Endothelial cell of umbilical vein (primary cell): ENCODE measurements at regions not wholly inside any gene's neighbourhood (a gene's known extent, or its start where the extent isn't known, plus 50 kb on each side); places are given as distances from the start of the nearest gene placed in this dataset.

ENCODE experiments used
- BruUV-seq: library from RNA; stranded (reverse); fragments of 400-500 nt; replicated peaks from 2 replicates; lab custom pipeline; 2021; lab: Mats Ljungman, UMichigan
- CTCF ChIA-PET: fragments of 300-600, 350-600 bp; sonication (Branson Sonifier 250); formaldehyde crosslinking; loops from one replicate; lab custom pipeline; 2021; ENCODE audit warnings: antibody characterized with exemption, inconsistent platforms; lab: Charles Lee
- POLR2A ChIA-PET: fragments of 300-600, 350-600 bp; sonication (Branson Sonifier 250); formaldehyde crosslinking; loops from one replicate; lab custom pipeline; 2021; ENCODE audit warnings: antibody characterized with exemption, inconsistent platforms; lab: Charles Lee
- DNase-seq: peaks from one replicate; pipeline ENCODE4 v3.0.0-alpha.2; 2011; ENCODE audit warnings: low read depth, low spot score
- FAIRE-seq: peaks from 2 replicates; lab custom pipeline; 2011; peaks lifted over from hg19 to GRCh38; lab: Jason Lieb, UNC
- H2AFZ ChIP-seq: 2 replicates; pipeline ENCODE4 v1.6.0; 2012; ENCODE audit warnings: low read depth, low read length, control low read depth, inconsistent platforms
- H3K27ac ChIP-seq: 2 replicates; pipeline ENCODE4 v1.5.1; 2011; ENCODE audit warnings: low read depth, mild to moderate bottlenecking, control low read depth, low read length, moderate library complexity; ENCODE audit not compliant: insufficient read depth
- H3K27me3 ChIP-seq, 2 experiments: 2 replicates each; pipeline versions ENCODE4 v1.6.0 to v1.6.1; 2011; ENCODE audit warnings: low read length in 2 of 2, mixed read lengths in 1 of 2; ENCODE audit not compliant: control insufficient read depth in 2 of 2, insufficient read depth in 2 of 2
- H3K36me3 ChIP-seq, 2 experiments: 2 replicates in 1 of 2; 3 replicates in 1 of 2; pipeline ENCODE4 v1.5.1; 2011; ENCODE audit warnings: low read length in 2 of 2, mild to moderate bottlenecking in 1 of 2, moderate library complexity in 1 of 2; ENCODE audit not compliant: control insufficient read depth in 2 of 2, insufficient read depth in 2 of 2; ENCODE audit errors: extremely low read depth in 1 of 2
- H3K4me1 ChIP-seq: 3 replicates; pipeline ENCODE4 v1.5.1; 2011; ENCODE audit warnings: mild to moderate bottlenecking, low read length; ENCODE audit not compliant: control insufficient read depth, insufficient read depth; ENCODE audit errors: extremely low read depth
- H3K4me2 ChIP-seq: 2 replicates; pipeline ENCODE4 v1.6.1; 2011; ENCODE audit warnings: low read length, control low read depth, mixed read lengths; ENCODE audit not compliant: insufficient read depth
- H3K4me3 ChIP-seq, 3 experiments: fragments of 200-600 bp in 1 of 3; sonication (generic), shearing (Covaris generic) in 1 of 3; replicated peaks in 1 of 3; 2 replicates each; pipeline ENCODE4 v1.5.1; 2011 to 2016; ENCODE audit warnings: control low read depth in 3 of 3, low read length in 3 of 3, mild to moderate bottlenecking in 2 of 3, inconsistent platforms in 1 of 3, low read depth in 1 of 3, moderate library complexity in 1 of 3; ENCODE audit not compliant: insufficient read depth in 1 of 3
- H3K79me2 ChIP-seq: 2 replicates; pipeline ENCODE4 v1.6.0; 2012; ENCODE audit warnings: low read length, inconsistent platforms; ENCODE audit not compliant: control insufficient read depth, insufficient read depth
- H3K9ac ChIP-seq: replicated peaks from 2 replicates; pipeline ENCODE3; 2011; ENCODE audit warnings: low read length, control low read depth; ENCODE audit not compliant: insufficient read depth; ENCODE audit errors: extremely low read depth
- H3K9me1 ChIP-seq: replicated peaks from 3 replicates; pipeline ENCODE4 v1.6.0; 2011; ENCODE audit warnings: mild to moderate bottlenecking, low read length; ENCODE audit not compliant: control insufficient read depth, insufficient read depth; ENCODE audit errors: extremely low read depth
- H3K9me3 ChIP-seq: replicated peaks from 2 replicates; pipeline ENCODE4 v1.5.1; 2012; ENCODE audit warnings: low read length, inconsistent platforms; ENCODE audit not compliant: control insufficient read depth, insufficient read depth
- H4K20me1 ChIP-seq: replicated peaks from 2 replicates; pipeline ENCODE3; 2011; ENCODE audit warnings: mild to moderate bottlenecking, low read length; ENCODE audit not compliant: control insufficient read depth, insufficient read depth; ENCODE audit errors: extremely low read depth
- EZH2 ChIP-seq: IDR thresholded peaks from 2 replicates; pipeline ENCODE4 v1.6.1; 2012; ENCODE audit warnings: borderline replicate concordance, low read depth, mild to moderate bottlenecking, moderate library complexity, low read length, inconsistent platforms; ENCODE audit not compliant: severe bottlenecking
- FOS ChIP-seq: IDR thresholded peaks from 2 replicates; pipeline ENCODE4 v1.6.1; 2011; ENCODE audit warnings: mild to moderate bottlenecking, low read length, moderate library complexity, borderline replicate concordance; ENCODE audit not compliant: insufficient read depth
- GATA2 ChIP-seq: IDR thresholded peaks from 2 replicates; pipeline ENCODE4 v1.7.0; 2011; ENCODE audit warnings: low read depth, mild to moderate bottlenecking, moderate library complexity, mixed read lengths, low read length; ENCODE audit not compliant: insufficient read length, insufficient read depth
- JUN ChIP-seq: IDR thresholded peaks from 2 replicates; pipeline ENCODE4 v1.6.1; 2011; ENCODE audit warnings: borderline replicate concordance, low read depth; ENCODE audit not compliant: insufficient read length, insufficient read depth
- MYC ChIP-seq: IDR thresholded peaks from one replicate; pipeline ENCODE4 v1.6.1; 2011; ENCODE audit warnings: mild to moderate bottlenecking, low read depth, low read length
- POLR2A ChIP-seq: IDR thresholded peaks from 2 replicates; pipeline ENCODE4 v1.6.1; 2012; ENCODE audit warnings: low read depth, mild to moderate bottlenecking, control low read depth, low read length
- POLR2AphosphoS5 ChIP-seq: IDR thresholded peaks from 2 replicates; pipeline ENCODE4 v1.6.1; 2012; ENCODE audit warnings: low read depth, mild to moderate bottlenecking, control low read depth, low read length, moderate library complexity; ENCODE audit not compliant: insufficient read depth
- dilution Hi-C: fragments of 300-500 bp; cut with MboI; formaldehyde crosslinking; loops from one replicate; pipeline ENCODE4 v1.15.0; 2019; ENCODE audit warnings: low sequenced_read_pairs; ENCODE audit not compliant: extremely low pct_ligation_motif_present
- intact Hi-C: fragments of 100-400 bp; cut with micrococcal nuclease; formaldehyde crosslinking; loops from one replicate; pipeline ENCODE4 v1.10.0; 2022
- TF ChIP-seq, protein P1 (sequence below), 2 donors: IDR thresholded peaks; 1 replicate in 1 of 2; 2 replicates in 1 of 2; pipeline ENCODE4 v1.5.1; 2011; ENCODE audit warnings: low read length in 2 of 2, mild to moderate bottlenecking in 2 of 2, moderate library complexity in 2 of 2, control low read depth in 1 of 2, inconsistent platforms in 1 of 2, low read depth in 1 of 2; ENCODE audit not compliant: insufficient read depth in 1 of 2; ENCODE audit errors: extremely low read depth in 1 of 2
- TF ChIP-seq, protein P2 (sequence below): IDR thresholded peaks from 2 replicates; pipeline ENCODE4 v1.6.1; 2011; ENCODE audit not compliant: insufficient read depth, insufficient read length

DNA sequence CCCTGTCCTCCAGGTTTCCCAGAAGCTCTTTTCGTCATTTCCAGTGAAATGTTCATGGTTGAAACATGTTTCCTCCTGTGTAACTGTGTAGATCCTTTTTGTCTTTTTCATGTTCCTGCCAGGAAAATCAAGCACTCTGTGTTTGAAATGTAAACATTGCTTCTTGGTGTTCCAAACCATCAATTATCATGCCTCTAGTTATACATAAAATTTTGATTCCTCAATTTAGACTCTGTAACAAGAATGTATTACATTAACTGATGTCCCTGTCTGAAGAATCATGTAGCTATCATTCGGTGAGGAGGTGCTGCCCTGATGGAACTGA, 546.3 kb upstream of the CITED2 start:
- intact Hi-C loops (no loop called here), dilution Hi-C loops (no loop called here)
- Histone ChIP-seq H3K27me3 (no peaks in the 10 kb centered on the region), H3K4me1 (no peaks in the 10 kb centered on the region), H3K4me3 (no peak overlapping the region), H3K9ac (no peak overlapping the region), H3K27ac (no peak overlapping the region), H3K9me1 (no peaks in the 10 kb centered on the region), H3K4me2 (no peak overlapping the region), H3K36me3 (no peaks in the 10 kb centered on the region), H4K20me1 (no peaks in the 10 kb centered on the region), H3K9me3 (no peaks in the 10 kb centered on the region), H2AFZ (no peak overlapping the region), H3K79me2 (no peaks in the 10 kb centered on the region)
- no peak for TF ChIP-seq EZH2
- TF ChIP-seq, protein P1, sequence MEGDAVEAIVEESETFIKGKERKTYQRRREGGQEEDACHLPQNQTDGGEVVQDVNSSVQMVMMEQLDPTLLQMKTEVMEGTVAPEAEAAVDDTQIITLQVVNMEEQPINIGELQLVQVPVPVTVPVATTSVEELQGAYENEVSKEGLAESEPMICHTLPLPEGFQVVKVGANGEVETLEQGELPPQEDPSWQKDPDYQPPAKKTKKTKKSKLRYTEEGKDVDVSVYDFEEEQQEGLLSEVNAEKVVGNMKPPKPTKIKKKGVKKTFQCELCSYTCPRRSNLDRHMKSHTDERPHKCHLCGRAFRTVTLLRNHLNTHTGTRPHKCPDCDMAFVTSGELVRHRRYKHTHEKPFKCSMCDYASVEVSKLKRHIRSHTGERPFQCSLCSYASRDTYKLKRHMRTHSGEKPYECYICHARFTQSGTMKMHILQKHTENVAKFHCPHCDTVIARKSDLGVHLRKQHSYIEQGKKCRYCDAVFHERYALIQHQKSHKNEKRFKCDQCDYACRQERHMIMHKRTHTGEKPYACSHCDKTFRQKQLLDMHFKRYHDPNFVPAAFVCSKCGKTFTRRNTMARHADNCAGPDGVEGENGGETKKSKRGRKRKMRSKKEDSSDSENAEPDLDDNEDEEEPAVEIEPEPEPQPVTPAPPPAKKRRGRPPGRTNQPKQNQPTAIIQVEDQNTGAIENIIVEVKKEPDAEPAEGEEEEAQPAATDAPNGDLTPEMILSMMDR (IDR thresholded peaks at IDR 0.05; ENCODE audit: extremely low read depth in 1 of 2, insufficient read depth in 1 of 2, low read depth in 1 of 2, low read length in 2 of 2): no peak
- no peak for TF ChIP-seq FOS
- TF ChIP-seq, protein P2, sequence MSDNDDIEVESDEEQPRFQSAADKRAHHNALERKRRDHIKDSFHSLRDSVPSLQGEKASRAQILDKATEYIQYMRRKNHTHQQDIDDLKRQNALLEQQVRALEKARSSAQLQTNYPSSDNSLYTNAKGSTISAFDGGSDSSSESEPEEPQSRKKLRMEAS: no peak
- no peak for TF ChIP-seq JUN
- TF ChIP-seq POLR2A: no peak
- TF ChIP-seq GATA2: no peak
- TF ChIP-seq POLR2AphosphoS5: no peak
- TF ChIP-seq MYC: no peak
- DNase-seq (no peak), FAIRE-seq (no peak)
- POLR2A ChIA-PET: no interaction called here
- CTCF ChIA-PET: no interaction called here
- no TSS peak for BruUV-seq
